Activated T-cell treated with anti-CD3 and anti-CD28 coated beads, Interleukin-2, amount 50 U/mL, for 24 hours (primary cell): ENCODE measurements at regions not wholly inside any gene's neighbourhood (a gene's known extent, or its start where the extent isn't known, plus 50 kb on each side); places are given as distances from the start of the nearest gene placed in this dataset.

Experiments
- DNase-seq: peaks from one replicate; pipeline ENCODE4 v3.0.0-alpha.2; 2020
- H3K27ac Mint-ChIP-seq: 2 replicates; pipeline ENCODE4 v1.8.0; 2020; ENCODE audit warnings: mild to moderate bottlenecking, mixed read lengths
- H3K27me3 Mint-ChIP-seq: 2 replicates; pipeline ENCODE4 v1.8.0; 2020; ENCODE audit warnings: mixed read lengths
- H3K36me3 Mint-ChIP-seq: 2 replicates; pipeline ENCODE4 v1.8.0; 2020; ENCODE audit warnings: low read depth, mixed read lengths
- H3K4me1 Mint-ChIP-seq: 2 replicates; pipeline ENCODE4 v1.8.0; 2020; ENCODE audit warnings: low read depth, mixed read lengths
- H3K4me3 Mint-ChIP-seq: 2 replicates; pipeline ENCODE4 v1.8.0; 2020; ENCODE audit warnings: mild to moderate bottlenecking, moderate library complexity, mixed read lengths
- H3K9me3 Mint-ChIP-seq: 2 replicates; pipeline ENCODE4 v1.8.0; 2020; ENCODE audit warnings: mixed read lengths

GRCh38 chr18:54509793-54510192, 81.3 kb upstream of the DYNAP start:
- H3K4me1 Mint-ChIP-seq, result no peaks in the 10 kb centered on the region
- no peak overlapping the region for H3K27ac Mint-ChIP-seq
- no peaks in the 10 kb centered on the region for H3K9me3 Mint-ChIP-seq
- no peaks in the 10 kb centered on the region for H3K36me3 Mint-ChIP-seq
- no peak overlapping the region for H3K4me3 Mint-ChIP-seq
- DNase-seq, result no peak
- peaks cover 17% of the 10 kb centered on the region for H3K27me3 Mint-ChIP-seq

GRCh38 chr18:54515149-54515548, 75.9 kb upstream of the DYNAP start:
- Mint-ChIP-seq H3K4me1 (no peaks in the 10 kb centered on the region), H3K4me3 (no peak overlapping the region), H3K27ac (no peak overlapping the region), H3K27me3 (peaks cover 2% of the 10 kb centered on the region), H3K9me3 (no peaks in the 10 kb centered on the region), H3K36me3 (no peaks in the 10 kb centered on the region)
- DNase-seq, result no peak

GRCh38 chr18:54517521-54517920, 73.5 kb upstream of the DYNAP start:
- no peak overlapping the region for H3K4me3 Mint-ChIP-seq
- DNase-seq, result no peak
- H3K4me1 Mint-ChIP-seq, result no peaks in the 10 kb centered on the region
- no peak overlapping the region for H3K27ac Mint-ChIP-seq
- no peaks in the 10 kb centered on the region for H3K27me3 Mint-ChIP-seq
- no peaks in the 10 kb centered on the region for H3K36me3 Mint-ChIP-seq
- no peaks in the 10 kb centered on the region for H3K9me3 Mint-ChIP-seq

- no peak overlapping the region for H3K4me3 Mint-ChIP-seq
- no peak for DNase-seq
- no peaks in the 10 kb centered on the region for H3K36me3 Mint-ChIP-seq
- H3K27ac Mint-ChIP-seq, result no peak overlapping the region
- no peaks in the 10 kb centered on the region for H3K27me3 Mint-ChIP-seq
- no peaks in the 10 kb centered on the region for H3K4me1 Mint-ChIP-seq
- no peaks in the 10 kb centered on the region for H3K9me3 Mint-ChIP-seq
These were observed 69.2 kb upstream of the DYNAP start for GRCh38 chr18:54521846-54522245.

- no peak for DNase-seq
- Mint-ChIP-seq H3K4me3 (no peak overlapping the region), H3K4me1 (no peaks in the 10 kb centered on the region), H3K27me3 (peaks cover 8% of the 10 kb centered on the region), H3K9me3 (no peaks in the 10 kb centered on the region), H3K36me3 (no peaks in the 10 kb centered on the region), H3K27ac (no peak overlapping the region)
These were observed 62.1 kb upstream of the DYNAP start for GRCh38 chr18:54528942-54529376.

- H3K27ac Mint-ChIP-seq, result no peak overlapping the region
- no peaks in the 10 kb centered on the region for H3K36me3 Mint-ChIP-seq
- no peak for DNase-seq
- H3K9me3 Mint-ChIP-seq, result no peaks in the 10 kb centered on the region
- no peak overlapping the region for H3K4me3 Mint-ChIP-seq
- no peaks in the 10 kb centered on the region for H3K4me1 Mint-ChIP-seq
- H3K27me3 Mint-ChIP-seq, result peaks cover 8% of the 10 kb centered on the region
These were observed 61.6 kb upstream of the DYNAP start for GRCh38 chr18:54529444-54529843.

GRCh38 chr18:54530285-54530684, 60.8 kb upstream of the DYNAP start:
- Mint-ChIP-seq H3K4me3 (no peak overlapping the region), H3K4me1 (no peaks in the 10 kb centered on the region), H3K27me3 (peaks cover 8% of the 10 kb centered on the region), H3K9me3 (no peaks in the 10 kb centered on the region), H3K27ac (no peak overlapping the region), H3K36me3 (no peaks in the 10 kb centered on the region)
- no peak for DNase-seq

GRCh38 chr18:54531402-54532065, 59.5 kb upstream of the DYNAP start:
- no peaks in the 10 kb centered on the region for H3K36me3 Mint-ChIP-seq

GRCh38 chr18:54532222-54532621, 58.8 kb upstream of the DYNAP start:
- H3K27me3 Mint-ChIP-seq, result peaks cover 8% of the 10 kb centered on the region
- no peak for DNase-seq
- H3K9me3 Mint-ChIP-seq, result no peaks in the 10 kb centered on the region
- H3K4me1 Mint-ChIP-seq, result no peaks in the 10 kb centered on the region
- H3K4me3 Mint-ChIP-seq, result no peak overlapping the region
- H3K36me3 Mint-ChIP-seq, result no peaks in the 10 kb centered on the region
- no peak overlapping the region for H3K27ac Mint-ChIP-seq

More at GRCh38 chr18:54531402-54532065, 59.5 kb upstream of the DYNAP start:
- H3K9me3 Mint-ChIP-seq, result no peaks in the 10 kb centered on the region
- H3K4me1 Mint-ChIP-seq, result no peaks in the 10 kb centered on the region
- H3K27ac Mint-ChIP-seq, result no peak overlapping the region
- H3K27me3 Mint-ChIP-seq, result peaks cover 8% of the 10 kb centered on the region
- H3K4me3 Mint-ChIP-seq, result no peak overlapping the region
- DNase-seq, result no peak

- Mint-ChIP-seq H3K9me3 (no peaks in the 10 kb centered on the region), H3K27ac (no peak overlapping the region), H3K4me3 (no peak overlapping the region), H3K4me1 (no peaks in the 10 kb centered on the region), H3K27me3 (peaks cover 8% of the 10 kb centered on the region), H3K36me3 (no peaks in the 10 kb centered on the region)
- DNase-seq, result no peak
These were observed 58.1 kb upstream of the DYNAP start for GRCh38 chr18:54532962-54533361.
